HepG2 (cell line): ENCODE measurements at regions not wholly inside any gene's neighbourhood (a gene's known extent, or its start where the extent isn't known, plus 50 kb on each side); places are given as distances from the start of the nearest gene placed in this dataset.
A peak's percentile ranks its signal among the peaks of the same experiment; 100 is the strongest.

ENCODE experiments used
- ATF6 ChIP-seq: sonication (generic); formaldehyde crosslinking; conservative IDR thresholded peaks from 2 replicates; pipeline ENCODE4 v1.4.0; 2020; ENCODE audit warnings: missing genetic modification reagents
- E2F1 ChIP-seq: sonication (generic); formaldehyde crosslinking; IDR thresholded peaks from 2 replicates; pipeline ENCODE4 v1.5.0; 2020; ENCODE audit warnings: missing genetic modification reagents
- EHMT2 ChIP-seq: fragments of 200-600 bp; sonication (generic); IDR thresholded peaks from 2 replicates; pipeline ENCODE4 v1.7.0; 2017; ENCODE audit warnings: antibody characterized with exemption, low read depth, low read length, borderline replicate concordance
- GLI4 ChIP-seq: sonication (generic); formaldehyde crosslinking; IDR thresholded peaks from 2 replicates; pipeline ENCODE4 v1.5.1; 2020; ENCODE audit warnings: missing genetic modification reagents, mild to moderate bottlenecking, moderate library complexity, borderline replicate concordance
- HDAC2 ChIP-seq: sonication (generic); formaldehyde crosslinking; IDR thresholded peaks from 2 replicates; pipeline ENCODE4 v1.4.0; 2020; ENCODE audit warnings: missing genetic modification reagents
- KDM2A ChIP-seq: sonication (generic); formaldehyde crosslinking; IDR thresholded peaks from 2 replicates; pipeline ENCODE4 v1.4.0; 2020; ENCODE audit warnings: low read depth, missing genetic modification reagents, borderline replicate concordance
- KLF12 ChIP-seq: sonication (generic); formaldehyde crosslinking; IDR thresholded peaks from 2 replicates; pipeline ENCODE4 v1.4.0; 2020; ENCODE audit warnings: missing genetic modification reagents, borderline replicate concordance
- MED1 ChIP-seq: sonication (generic); formaldehyde crosslinking; IDR thresholded peaks from 2 replicates; pipeline ENCODE4 v1.4.0; 2020; ENCODE audit warnings: missing genetic modification reagents
- MXD4 ChIP-seq: IDR thresholded peaks from 2 replicates; pipeline ENCODE4 v1.6.1; 2016; ENCODE audit warnings: mild to moderate bottlenecking, missing biosample characterization, missing genetic modification reagents
- NCOA5 ChIP-seq: sonication (generic); formaldehyde crosslinking; IDR thresholded peaks from 2 replicates; pipeline ENCODE4 v1.4.0; 2020; ENCODE audit warnings: missing genetic modification reagents
- NR2F1 ChIP-seq, 2 experiments: fragments of 450-650 bp in 1 of 2; formaldehyde crosslinking in 1 of 2; IDR thresholded peaks; 2 replicates each; pipeline versions ENCODE4 v1.5.0 to v1.6.1; 2016 to 2020; ENCODE audit warnings: mild to moderate bottlenecking in 1 of 2, missing compliant biosample characterization in 1 of 2, missing genetic modification reagents in 1 of 2, moderate library complexity in 1 of 2
- PAXIP1 ChIP-seq: sonication (generic); formaldehyde crosslinking; conservative IDR thresholded peaks from 2 replicates; pipeline ENCODE4 v1.4.0; 2020; ENCODE audit warnings: mild to moderate bottlenecking, missing genetic modification reagents, moderate library complexity
- RAD51 ChIP-seq: fragments of 450-650 bp; IDR thresholded peaks from 2 replicates; pipeline ENCODE4 v1.6.1; 2016; ENCODE audit warnings: borderline replicate concordance
- SUZ12 ChIP-seq: fragments of 150-350 bp; IDR thresholded peaks from 2 replicates; pipeline ENCODE4 v1.6.1; 2014; ENCODE audit warnings: low read depth, low read length
- UBTF ChIP-seq: sonication (generic); formaldehyde crosslinking; IDR thresholded peaks from 2 replicates; pipeline ENCODE4 v1.4.0; 2020; ENCODE audit warnings: mild to moderate bottlenecking, missing genetic modification reagents
- ZFP91 ChIP-seq: sonication (generic); formaldehyde crosslinking; IDR thresholded peaks from 2 replicates; pipeline ENCODE4 v1.9.0; 2022; ENCODE audit warnings: missing genetic modification reagents, mild to moderate bottlenecking, borderline replicate concordance
- ZNF557 ChIP-seq: sonication (generic); formaldehyde crosslinking; IDR thresholded peaks from 2 replicates; pipeline ENCODE4 v1.4.0; 2020; ENCODE audit warnings: missing genetic modification reagents
- ZNF674 ChIP-seq: sonication (generic); formaldehyde crosslinking; IDR thresholded peaks from 2 replicates; pipeline ENCODE4 v1.5.0; 2020; ENCODE audit warnings: low read depth, mild to moderate bottlenecking, missing genetic modification reagents

- TF ChIP-seq GLI4 (CRISPR knock-in tag), result no peak
- peak; percentile 49; the same call in 1 of the 2 replicates for TF ChIP-seq HDAC2
- no peak for TF ChIP-seq EHMT2
- TF ChIP-seq MXD4 (CRISPR knock-in tag), result no peak
- TF ChIP-seq RAD51, result no peak
- no peak for TF ChIP-seq ATF6
- TF ChIP-seq UBTF (CRISPR knock-in tag), result no peak; the same call in 1 of the 2 replicates
- TF ChIP-seq KDM2A (CRISPR knock-in tag), result peak; percentile 38
- 0 out of 2 replicates have a peak, but pooled peaks have one; percentile 44 for TF ChIP-seq PAXIP1 (CRISPR knock-in tag)
- peak; percentile 32; the same call in 1 of the 2 replicates for TF ChIP-seq MED1
- TF ChIP-seq ZNF674 (CRISPR knock-in tag), result no peak
- no peak for TF ChIP-seq ZFP91
- no peak for TF ChIP-seq KLF12 (CRISPR knock-in tag)
- no peak for TF ChIP-seq NCOA5 (CRISPR knock-in tag)
- TF ChIP-seq SUZ12, result no peak
- no peak for TF ChIP-seq E2F1 (CRISPR knock-in tag)
- no peak for TF ChIP-seq ZNF557 (CRISPR knock-in tag)
- no peak for TF ChIP-seq NR2F1 (CRISPR knock-in tag; IDR thresholded peaks at IDR 0.05)
Measured at GRCh38 chrX:526295-527224, 104.0 kb upstream of the SHOX start (continued).
